ENCODE measurements at regions not wholly inside any gene's neighbourhood (a gene's known extent, or its start where the extent isn't known, plus 50 kb on each side); places are given as distances from the start of the nearest gene placed in this dataset.

GRCh38 chr13:84315527-84315926 is 433.3 kb upstream of the SLITRK1 start:
- no peak for TF ChIP-seq CTCF (conservative IDR thresholded peaks at IDR 0.05; ENCODE audit: low read depth, low read length)
- TF ChIP-seq EZH2 (IDR thresholded peaks at IDR 0.05; ENCODE audit: borderline replicate concordance, low read depth, low read length, poor library complexity, severe bottlenecking), result no peak
